Daoy (cell line): ENCODE measurements at regions not wholly inside any gene's neighbourhood (a gene's known extent, or its start where the extent isn't known, plus 50 kb on each side); places are given as distances from the start of the nearest gene placed in this dataset.
"Not testable (repeated sequence)": the region's sequence is repeated elsewhere in the genome, so short reads cannot be mapped to it uniquely, and the experiment has no call there.

Source experiments
- DNase-seq: peaks from one replicate; pipeline ENCODE4 v3.0.0-alpha.2; 2015; ENCODE audit warnings: low read depth

GRCh38 chr17:12195418-12195817, 174.7 kb downstream of the MAP2K4 start:
- no peak for DNase-seq

GRCh38 chr17:12201294-12201880, 180.7 kb downstream of the MAP2K4 start:
- DNase-seq: no peak

- no peak for DNase-seq
These were observed 189.0 kb downstream of the MAP2K4 start for GRCh38 chr17:12209632-12210191.

- peak; percentile 47 for DNase-seq
These were observed 200.2 kb downstream of the MAP2K4 start for GRCh38 chr17:12220714-12221439.

- no peak for DNase-seq
These were observed 201.7 kb downstream of the MAP2K4 start for GRCh38 chr17:12222392-12222791.

GRCh38 chr17:12227547-12227946, 206.9 kb downstream of the MAP2K4 start:
- no peak for DNase-seq

GRCh38 chr17:12229335-12229734, 208.7 kb downstream of the MAP2K4 start:
- no peak for DNase-seq

GRCh38 chr17:12230481-12231354, 210.0 kb downstream of the MAP2K4 start:
- no peak for DNase-seq

GRCh38 chr17:12231355-12231682, 210.6 kb downstream of the MAP2K4 start:
- DNase-seq: peak; percentile 55

GRCh38 chr17:12239021-12239420, 218.3 kb downstream of the MAP2K4 start:
- not testable (repeated sequence) for DNase-seq

GRCh38 chr17:12242345-12242954, 221.8 kb downstream of the MAP2K4 start:
- no peak for DNase-seq

- DNase-seq: no peak
These were observed 227.1 kb downstream of the MAP2K4 start for GRCh38 chr17:12247761-12248160.

- no peak for DNase-seq
These were observed 230.3 kb downstream of the MAP2K4 start for GRCh38 chr17:12250973-12251372.

GRCh38 chr17:12252462-12252861, 231.8 kb downstream of the MAP2K4 start:
- no peak for DNase-seq

- no peak for DNase-seq
These were observed 233.8 kb downstream of the MAP2K4 start for GRCh38 chr17:12254460-12254859.

GRCh38 chr17:12256380-12256995, 235.8 kb downstream of the MAP2K4 start:
- DNase-seq: peak; percentile 67

- DNase-seq: no peak
These were observed 236.5 kb downstream of the MAP2K4 start for GRCh38 chr17:12257176-12257575.

GRCh38 chr17:12261354-12261753, 240.7 kb downstream of the MAP2K4 start:
- DNase-seq: no peak

GRCh38 chr17:12269751-12270150, 249.1 kb downstream of the MAP2K4 start:
- no peak for DNase-seq

GRCh38 chr17:12277827-12278226, 257.1 kb downstream of the MAP2K4 start:
- no peak for DNase-seq

GRCh38 chr17:12282056-12282455, 261.4 kb downstream of the MAP2K4 start:
- peak; percentile 72 for DNase-seq

- DNase-seq: no peak
These were observed 267.3 kb downstream of the MAP2K4 start for GRCh38 chr17:12287953-12288352.
